Endothelial cell of umbilical vein (primary cell): ENCODE measurements at regions not wholly inside any gene's neighbourhood (a gene's known extent, or its start where the extent isn't known, plus 50 kb on each side); places are given as distances from the start of the nearest gene placed in this dataset.

ENCODE experiments used
- BruUV-seq: library from RNA; stranded (reverse); fragments of 400-500 nt; replicated peaks from 2 replicates; lab custom pipeline; 2021; lab: Mats Ljungman, UMichigan
- CTCF ChIA-PET: fragments of 300-600, 350-600 bp; sonication (Branson Sonifier 250); formaldehyde crosslinking; loops from one replicate; lab custom pipeline; 2021; ENCODE audit warnings: antibody characterized with exemption, inconsistent platforms; lab: Charles Lee
- POLR2A ChIA-PET: fragments of 300-600, 350-600 bp; sonication (Branson Sonifier 250); formaldehyde crosslinking; loops from one replicate; lab custom pipeline; 2021; ENCODE audit warnings: antibody characterized with exemption, inconsistent platforms; lab: Charles Lee
- DNase-seq: peaks from one replicate; pipeline ENCODE4 v3.0.0-alpha.2; 2011; ENCODE audit warnings: low read depth, low spot score
- FAIRE-seq: peaks from 2 replicates; lab custom pipeline; 2011; peaks lifted over from hg19 to GRCh38; lab: Jason Lieb, UNC
- H2AFZ ChIP-seq: 2 replicates; pipeline ENCODE4 v1.6.0; 2012; ENCODE audit warnings: low read depth, low read length, control low read depth, inconsistent platforms
- H3K27ac ChIP-seq: 2 replicates; pipeline ENCODE4 v1.5.1; 2011; ENCODE audit warnings: low read depth, mild to moderate bottlenecking, control low read depth, low read length, moderate library complexity; ENCODE audit not compliant: insufficient read depth
- H3K27me3 ChIP-seq, 2 experiments: 2 replicates each; pipeline versions ENCODE4 v1.6.0 to v1.6.1; 2011; ENCODE audit warnings: low read length in 2 of 2, mixed read lengths in 1 of 2; ENCODE audit not compliant: control insufficient read depth in 2 of 2, insufficient read depth in 2 of 2
- H3K36me3 ChIP-seq, 2 experiments: 2 replicates in 1 of 2; 3 replicates in 1 of 2; pipeline ENCODE4 v1.5.1; 2011; ENCODE audit warnings: low read length in 2 of 2, mild to moderate bottlenecking in 1 of 2, moderate library complexity in 1 of 2; ENCODE audit not compliant: control insufficient read depth in 2 of 2, insufficient read depth in 2 of 2; ENCODE audit errors: extremely low read depth in 1 of 2
- H3K4me1 ChIP-seq: 3 replicates; pipeline ENCODE4 v1.5.1; 2011; ENCODE audit warnings: mild to moderate bottlenecking, low read length; ENCODE audit not compliant: control insufficient read depth, insufficient read depth; ENCODE audit errors: extremely low read depth
- H3K4me2 ChIP-seq: 2 replicates; pipeline ENCODE4 v1.6.1; 2011; ENCODE audit warnings: low read length, control low read depth, mixed read lengths; ENCODE audit not compliant: insufficient read depth
- H3K4me3 ChIP-seq, 3 experiments: fragments of 200-600 bp in 1 of 3; sonication (generic), shearing (Covaris generic) in 1 of 3; replicated peaks in 1 of 3; 2 replicates each; pipeline ENCODE4 v1.5.1; 2011 to 2016; ENCODE audit warnings: control low read depth in 3 of 3, low read length in 3 of 3, mild to moderate bottlenecking in 2 of 3, inconsistent platforms in 1 of 3, low read depth in 1 of 3, moderate library complexity in 1 of 3; ENCODE audit not compliant: insufficient read depth in 1 of 3
- H3K79me2 ChIP-seq: 2 replicates; pipeline ENCODE4 v1.6.0; 2012; ENCODE audit warnings: low read length, inconsistent platforms; ENCODE audit not compliant: control insufficient read depth, insufficient read depth
- H3K9ac ChIP-seq: replicated peaks from 2 replicates; pipeline ENCODE3; 2011; ENCODE audit warnings: low read length, control low read depth; ENCODE audit not compliant: insufficient read depth; ENCODE audit errors: extremely low read depth
- H3K9me1 ChIP-seq: replicated peaks from 3 replicates; pipeline ENCODE4 v1.6.0; 2011; ENCODE audit warnings: mild to moderate bottlenecking, low read length; ENCODE audit not compliant: control insufficient read depth, insufficient read depth; ENCODE audit errors: extremely low read depth
- H3K9me3 ChIP-seq: replicated peaks from 2 replicates; pipeline ENCODE4 v1.5.1; 2012; ENCODE audit warnings: low read length, inconsistent platforms; ENCODE audit not compliant: control insufficient read depth, insufficient read depth
- H4K20me1 ChIP-seq: replicated peaks from 2 replicates; pipeline ENCODE3; 2011; ENCODE audit warnings: mild to moderate bottlenecking, low read length; ENCODE audit not compliant: control insufficient read depth, insufficient read depth; ENCODE audit errors: extremely low read depth
- EZH2 ChIP-seq: IDR thresholded peaks from 2 replicates; pipeline ENCODE4 v1.6.1; 2012; ENCODE audit warnings: borderline replicate concordance, low read depth, mild to moderate bottlenecking, moderate library complexity, low read length, inconsistent platforms; ENCODE audit not compliant: severe bottlenecking
- FOS ChIP-seq: IDR thresholded peaks from 2 replicates; pipeline ENCODE4 v1.6.1; 2011; ENCODE audit warnings: mild to moderate bottlenecking, low read length, moderate library complexity, borderline replicate concordance; ENCODE audit not compliant: insufficient read depth
- GATA2 ChIP-seq: IDR thresholded peaks from 2 replicates; pipeline ENCODE4 v1.7.0; 2011; ENCODE audit warnings: low read depth, mild to moderate bottlenecking, moderate library complexity, mixed read lengths, low read length; ENCODE audit not compliant: insufficient read length, insufficient read depth
- JUN ChIP-seq: IDR thresholded peaks from 2 replicates; pipeline ENCODE4 v1.6.1; 2011; ENCODE audit warnings: borderline replicate concordance, low read depth; ENCODE audit not compliant: insufficient read length, insufficient read depth
- MAX ChIP-seq: IDR thresholded peaks from 2 replicates; pipeline ENCODE4 v1.6.1; 2011; ENCODE audit not compliant: insufficient read depth, insufficient read length
- MYC ChIP-seq: IDR thresholded peaks from one replicate; pipeline ENCODE4 v1.6.1; 2011; ENCODE audit warnings: mild to moderate bottlenecking, low read depth, low read length
- POLR2A ChIP-seq: IDR thresholded peaks from 2 replicates; pipeline ENCODE4 v1.6.1; 2012; ENCODE audit warnings: low read depth, mild to moderate bottlenecking, control low read depth, low read length
- POLR2AphosphoS5 ChIP-seq: IDR thresholded peaks from 2 replicates; pipeline ENCODE4 v1.6.1; 2012; ENCODE audit warnings: low read depth, mild to moderate bottlenecking, control low read depth, low read length, moderate library complexity; ENCODE audit not compliant: insufficient read depth
- dilution Hi-C: fragments of 300-500 bp; cut with MboI; formaldehyde crosslinking; loops from one replicate; pipeline ENCODE4 v1.15.0; 2019; ENCODE audit warnings: low sequenced_read_pairs; ENCODE audit not compliant: extremely low pct_ligation_motif_present
- intact Hi-C: fragments of 100-400 bp; cut with micrococcal nuclease; formaldehyde crosslinking; loops from one replicate; pipeline ENCODE4 v1.10.0; 2022
- TF ChIP-seq, protein P1 (sequence below), 2 donors: IDR thresholded peaks; 1 replicate in 1 of 2; 2 replicates in 1 of 2; pipeline ENCODE4 v1.5.1; 2011; ENCODE audit warnings: low read length in 2 of 2, mild to moderate bottlenecking in 2 of 2, moderate library complexity in 2 of 2, control low read depth in 1 of 2, inconsistent platforms in 1 of 2, low read depth in 1 of 2; ENCODE audit not compliant: insufficient read depth in 1 of 2; ENCODE audit errors: extremely low read depth in 1 of 2

DNA sequence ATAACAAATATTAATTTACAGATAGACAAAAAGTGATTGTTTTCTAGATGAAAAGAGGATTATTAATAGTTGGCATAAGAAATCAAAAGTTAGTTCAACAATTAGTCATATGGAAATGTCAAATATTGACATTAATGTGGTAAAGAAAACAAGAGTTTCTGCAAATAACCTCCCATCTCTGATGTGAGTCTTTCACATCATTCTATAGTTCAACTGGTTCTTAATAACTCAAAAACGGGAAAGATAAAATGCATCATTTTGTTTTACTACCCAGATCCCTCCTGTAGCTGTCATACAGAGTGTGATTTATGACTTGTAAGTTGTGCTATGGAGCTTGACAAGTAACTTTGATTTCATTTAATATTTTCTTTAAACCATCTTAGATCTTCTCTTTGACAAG lies 594.8 kb downstream of the ZWINT start:
- Histone ChIP-seq H3K4me1 (no peaks in the 10 kb centered on the region), H3K4me3 (no peak overlapping the region), H3K4me2 (no peak overlapping the region), H3K9ac (no peak overlapping the region), H2AFZ (no peak overlapping the region), H4K20me1 (no peaks in the 10 kb centered on the region), H3K36me3 (no peaks in the 10 kb centered on the region), H3K79me2 (no peaks in the 10 kb centered on the region), H3K27ac (no peak overlapping the region), H3K9me1 (no peaks in the 10 kb centered on the region), H3K9me3 (no peaks in the 10 kb centered on the region), H3K27me3 (no peaks in the 10 kb centered on the region)
- dilution Hi-C loops, result no loop called here
- DNase-seq, result no peak
- no TSS peak for BruUV-seq
- FAIRE-seq, result no peak
- POLR2A ChIA-PET, result no interaction called here
- intact Hi-C loops, result no loop called here
- TF ChIP-seq EZH2, result no peak
- CTCF ChIA-PET, result no interaction called here

- dilution Hi-C loops (no loop called here), intact Hi-C loops (no loop called here)
- no peaks in the 10 kb centered on the region for H3K79me2 ChIP-seq
- no peaks in the 10 kb centered on the region for H3K9me3 ChIP-seq
- BruUV-seq, result no TSS peak
- H3K27ac ChIP-seq, result no peak overlapping the region
- POLR2A ChIA-PET, result no interaction called here
- CTCF ChIA-PET, result no interaction called here
- H2AFZ ChIP-seq, result no peak overlapping the region
- H3K4me3 ChIP-seq, result no peak overlapping the region
- no peaks in the 10 kb centered on the region for H3K4me1 ChIP-seq
- no peak overlapping the region for H3K4me2 ChIP-seq
- no peaks in the 10 kb centered on the region for H3K36me3 ChIP-seq
- no peaks in the 10 kb centered on the region for H3K27me3 ChIP-seq
- DNase-seq, result no peak
- no peak for FAIRE-seq
- H3K9ac ChIP-seq, result no peak overlapping the region
- no peaks in the 10 kb centered on the region for H4K20me1 ChIP-seq
- TF ChIP-seq MYC (no peak), EZH2 (no peak), POLR2AphosphoS5 (no peak), JUN (no peak), POLR2A (no peak), FOS (no peak), GATA2 (no peak), MAX (no peak)
- TF ChIP-seq, protein P1, sequence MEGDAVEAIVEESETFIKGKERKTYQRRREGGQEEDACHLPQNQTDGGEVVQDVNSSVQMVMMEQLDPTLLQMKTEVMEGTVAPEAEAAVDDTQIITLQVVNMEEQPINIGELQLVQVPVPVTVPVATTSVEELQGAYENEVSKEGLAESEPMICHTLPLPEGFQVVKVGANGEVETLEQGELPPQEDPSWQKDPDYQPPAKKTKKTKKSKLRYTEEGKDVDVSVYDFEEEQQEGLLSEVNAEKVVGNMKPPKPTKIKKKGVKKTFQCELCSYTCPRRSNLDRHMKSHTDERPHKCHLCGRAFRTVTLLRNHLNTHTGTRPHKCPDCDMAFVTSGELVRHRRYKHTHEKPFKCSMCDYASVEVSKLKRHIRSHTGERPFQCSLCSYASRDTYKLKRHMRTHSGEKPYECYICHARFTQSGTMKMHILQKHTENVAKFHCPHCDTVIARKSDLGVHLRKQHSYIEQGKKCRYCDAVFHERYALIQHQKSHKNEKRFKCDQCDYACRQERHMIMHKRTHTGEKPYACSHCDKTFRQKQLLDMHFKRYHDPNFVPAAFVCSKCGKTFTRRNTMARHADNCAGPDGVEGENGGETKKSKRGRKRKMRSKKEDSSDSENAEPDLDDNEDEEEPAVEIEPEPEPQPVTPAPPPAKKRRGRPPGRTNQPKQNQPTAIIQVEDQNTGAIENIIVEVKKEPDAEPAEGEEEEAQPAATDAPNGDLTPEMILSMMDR (IDR thresholded peaks at IDR 0.05; ENCODE audit: extremely low read depth in 1 of 2, insufficient read depth in 1 of 2, low read depth in 1 of 2, low read length in 2 of 2), result no peak
- no peaks in the 10 kb centered on the region for H3K9me1 ChIP-seq
Observed at GRCh38 chr10:55750458-55750857, 610.6 kb downstream of the ZWINT start.
